ENCODE measurements at regions not wholly inside any gene's neighbourhood (a gene's known extent, or its start where the extent isn't known, plus 50 kb on each side); places are given as distances from the start of the nearest gene placed in this dataset.

DNA sequence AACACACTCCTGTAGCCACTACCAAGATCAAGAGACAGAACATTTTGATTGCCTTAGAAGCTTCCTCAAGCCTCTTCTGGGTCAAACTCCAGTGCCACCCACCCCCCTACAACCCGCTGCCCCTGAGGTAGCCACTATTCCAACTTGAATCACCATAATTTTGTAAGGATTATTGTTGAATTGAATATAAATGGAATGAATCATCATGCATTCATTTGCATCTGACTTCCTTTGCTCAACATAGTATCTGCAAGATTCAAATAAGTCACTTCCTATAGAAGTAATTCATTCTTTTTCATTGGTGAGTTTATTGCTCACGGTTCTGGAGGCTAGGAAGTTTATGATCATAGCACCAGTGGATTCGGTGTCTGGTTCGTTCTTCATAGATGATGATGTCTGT is 364.2 kb downstream of the SLITRK2 start:
- Histone ChIP-seq H3K4me3 (no peak overlapping the region), H3K9me3 (no peaks in the 10 kb centered on the region), H3K4me1 (no peaks in the 10 kb centered on the region), H3K36me3 (no peaks in the 10 kb centered on the region), H3K27ac (no peak overlapping the region), H3K27me3 (replicated peaks in 1 of 7) (no peaks in the 10 kb centered on the region)
- WGBS, 5 donors, result 68 to 92% (median 75%) methylated on average over 4 of the region's 4 CpGs
- TF ChIP-seq POLR2A (IDR thresholded peaks at IDR 0.05) (no peak), POLR2AphosphoS5 (IDR thresholded peaks at IDR 0.05) (no peak)
- TF ChIP-seq, protein P1, sequence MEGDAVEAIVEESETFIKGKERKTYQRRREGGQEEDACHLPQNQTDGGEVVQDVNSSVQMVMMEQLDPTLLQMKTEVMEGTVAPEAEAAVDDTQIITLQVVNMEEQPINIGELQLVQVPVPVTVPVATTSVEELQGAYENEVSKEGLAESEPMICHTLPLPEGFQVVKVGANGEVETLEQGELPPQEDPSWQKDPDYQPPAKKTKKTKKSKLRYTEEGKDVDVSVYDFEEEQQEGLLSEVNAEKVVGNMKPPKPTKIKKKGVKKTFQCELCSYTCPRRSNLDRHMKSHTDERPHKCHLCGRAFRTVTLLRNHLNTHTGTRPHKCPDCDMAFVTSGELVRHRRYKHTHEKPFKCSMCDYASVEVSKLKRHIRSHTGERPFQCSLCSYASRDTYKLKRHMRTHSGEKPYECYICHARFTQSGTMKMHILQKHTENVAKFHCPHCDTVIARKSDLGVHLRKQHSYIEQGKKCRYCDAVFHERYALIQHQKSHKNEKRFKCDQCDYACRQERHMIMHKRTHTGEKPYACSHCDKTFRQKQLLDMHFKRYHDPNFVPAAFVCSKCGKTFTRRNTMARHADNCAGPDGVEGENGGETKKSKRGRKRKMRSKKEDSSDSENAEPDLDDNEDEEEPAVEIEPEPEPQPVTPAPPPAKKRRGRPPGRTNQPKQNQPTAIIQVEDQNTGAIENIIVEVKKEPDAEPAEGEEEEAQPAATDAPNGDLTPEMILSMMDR (IDR thresholded peaks at IDR 0.05 in 8 of 11, conservative IDR thresholded peaks at IDR 0.05 in 3 of 11), result no peak
- DNase-seq, result no peak
- intact Hi-C loops (cut with DNase I; ENCODE audit: low total_unique reads), result no loop called here

DNA sequence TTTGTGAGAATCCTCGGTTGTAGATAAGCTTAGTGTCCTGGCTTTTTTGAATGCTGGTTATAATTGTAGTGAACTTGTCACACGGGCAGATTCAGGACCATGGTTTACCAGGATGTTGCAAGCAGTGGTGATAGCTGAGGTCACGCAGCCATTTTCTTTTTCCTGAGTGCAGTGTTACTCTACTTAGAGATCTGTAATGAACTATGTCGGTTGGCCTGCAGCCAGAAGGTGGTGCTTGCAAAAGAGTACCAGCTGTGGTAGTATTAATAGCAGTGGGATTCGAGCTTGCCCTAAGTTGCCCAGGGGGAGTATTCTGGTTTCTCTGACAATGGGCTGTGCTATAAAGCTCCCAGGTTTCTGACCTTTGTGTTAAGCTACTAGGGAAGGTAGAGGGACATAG is 368.9 kb downstream of the SLITRK2 start:
- Histone ChIP-seq H3K9me3 (no peaks in the 10 kb centered on the region), H3K27me3 (replicated peaks in 1 of 7) (no peaks in the 10 kb centered on the region), H3K4me3 (no peak overlapping the region), H3K36me3 (no peaks in the 10 kb centered on the region), H3K27ac (no peak overlapping the region), H3K4me1 (no peaks in the 10 kb centered on the region)
- 63 to 78% (median 78%) methylated on average over 4 to 5 of the region's 5 CpGs for WGBS, 5 donors
- DNase-seq, result no peak
- TF ChIP-seq, protein P1 (IDR thresholded peaks at IDR 0.05 in 8 of 11, conservative IDR thresholded peaks at IDR 0.05 in 3 of 11), result no peak
- TF ChIP-seq POLR2A (IDR thresholded peaks at IDR 0.05), result no peak
- no peak for TF ChIP-seq POLR2AphosphoS5 (IDR thresholded peaks at IDR 0.05)
- intact Hi-C loops (cut with DNase I; ENCODE audit: low total_unique reads), result no loop called here

DNA sequence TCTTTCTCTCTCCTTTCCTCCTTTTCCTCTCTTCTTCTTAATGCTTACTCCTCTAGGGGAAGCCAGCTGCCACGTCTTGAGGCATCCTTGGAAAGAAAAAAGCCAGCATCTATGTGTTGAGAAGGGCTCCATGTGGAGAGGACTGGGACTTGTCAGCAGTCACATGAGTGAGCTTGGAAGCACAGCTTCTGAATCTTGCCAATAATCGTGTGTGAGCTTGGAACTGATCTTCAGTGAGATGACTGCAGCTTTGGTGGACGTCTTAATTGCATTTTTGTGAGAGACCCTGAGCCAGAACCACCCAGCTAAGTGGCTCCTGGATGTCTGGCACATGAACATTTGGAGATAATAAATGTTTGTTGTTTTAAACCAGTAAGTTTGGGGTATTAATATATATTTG is 371.7 kb downstream of the SLITRK2 start:
- H3K9me3 ChIP-seq, result no peaks in the 10 kb centered on the region
- DNase-seq, result no peak
- intact Hi-C loops (cut with DNase I; ENCODE audit: low total_unique reads), result no loop called here
- H3K4me3 ChIP-seq, result no peak overlapping the region
- WGBS, 5 donors, result 30 to 60% (median 44%) methylated on average over 3 of the region's 3 CpGs
- TF ChIP-seq POLR2AphosphoS5 (IDR thresholded peaks at IDR 0.05), result no peak
- no peak for TF ChIP-seq POLR2A (IDR thresholded peaks at IDR 0.05)
- TF ChIP-seq, protein P1 (IDR thresholded peaks at IDR 0.05 in 8 of 11, conservative IDR thresholded peaks at IDR 0.05 in 3 of 11), result no peak
- H3K27me3 ChIP-seq (replicated peaks in 1 of 7), result no peaks in the 10 kb centered on the region
- H3K27ac ChIP-seq, result no peak overlapping the region
- no peaks in the 10 kb centered on the region for H3K4me1 ChIP-seq
- no peaks in the 10 kb centered on the region for H3K36me3 ChIP-seq

- Histone ChIP-seq H3K9me3 (no peaks in the 10 kb centered on the region), H3K27me3 (replicated peaks in 1 of 7) (no peaks in the 10 kb centered on the region), H3K4me3 (no peak overlapping the region), H3K4me1 (no peaks in the 10 kb centered on the region), H3K36me3 (no peaks in the 10 kb centered on the region), H3K27ac (no peak overlapping the region)
- WGBS, 5 donors, result 41 to 82% (median 71%) methylated on average over 4 of the region's 4 CpGs
- no peak for DNase-seq
- intact Hi-C loops (cut with DNase I; ENCODE audit: low total_unique reads), result no loop called here
- no peak for TF ChIP-seq POLR2A (IDR thresholded peaks at IDR 0.05)
- no peak for TF ChIP-seq POLR2AphosphoS5 (IDR thresholded peaks at IDR 0.05)
- TF ChIP-seq, protein P1 (IDR thresholded peaks at IDR 0.05 in 8 of 11, conservative IDR thresholded peaks at IDR 0.05 in 3 of 11), result no peak
Observed at GRCh38 chrX:146208821-146209220, 391.2 kb downstream of the SLITRK2 start.
